NAMALWA (cell line): ENCODE measurements at regions not wholly inside any gene's neighbourhood (a gene's known extent, or its start where the extent isn't known, plus 50 kb on each side); places are given as distances from the start of the nearest gene placed in this dataset.
A peak's percentile ranks its signal among the peaks of the same experiment; 100 is the strongest.

ENCODE experiments used
- DNase-seq: peaks from one replicate; pipeline ENCODE4 v3.0.0-alpha.2; 2015; ENCODE audit warnings: low spot score

DNA sequence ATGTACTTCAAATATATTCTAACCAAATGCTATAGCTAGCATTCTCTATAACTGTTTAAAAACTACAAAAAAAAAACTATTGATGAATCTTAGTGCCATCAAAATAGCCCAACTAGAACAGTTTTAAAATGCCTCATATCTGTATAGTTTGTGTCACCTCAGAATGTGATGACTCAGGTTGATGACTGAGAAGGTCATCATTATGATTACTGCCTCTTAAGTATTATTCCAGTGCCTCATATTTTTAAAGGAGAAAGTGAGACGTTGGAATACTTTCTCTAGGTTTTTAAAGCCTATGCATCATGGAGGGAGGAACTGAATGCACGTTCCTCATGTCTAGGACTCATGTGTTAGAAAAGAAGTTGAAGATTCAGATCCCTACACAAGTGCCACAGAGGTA, 88.2 kb downstream of the TMA16 start:
- DNase-seq = no peak

DNA sequence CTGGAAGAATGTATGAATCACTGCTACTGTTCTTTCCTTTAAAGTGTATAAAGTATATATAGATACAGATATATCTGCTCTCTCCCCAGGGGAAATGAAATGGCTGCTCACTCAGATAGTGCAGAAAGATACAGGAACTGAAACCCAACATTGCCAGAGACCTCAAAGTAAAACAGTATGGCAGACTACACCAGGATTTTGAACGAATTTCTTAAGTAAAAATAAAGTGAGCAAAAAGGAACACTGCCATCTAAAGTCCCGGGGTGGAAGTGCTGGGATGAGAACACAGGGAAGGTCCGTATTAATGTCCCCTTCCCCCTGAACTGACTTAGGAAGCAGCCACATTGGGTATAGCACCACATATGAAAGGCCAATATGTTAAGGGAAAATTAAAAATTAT, 93.4 kb downstream of the TMA16 start:
- peak; percentile 91 for DNase-seq

DNA sequence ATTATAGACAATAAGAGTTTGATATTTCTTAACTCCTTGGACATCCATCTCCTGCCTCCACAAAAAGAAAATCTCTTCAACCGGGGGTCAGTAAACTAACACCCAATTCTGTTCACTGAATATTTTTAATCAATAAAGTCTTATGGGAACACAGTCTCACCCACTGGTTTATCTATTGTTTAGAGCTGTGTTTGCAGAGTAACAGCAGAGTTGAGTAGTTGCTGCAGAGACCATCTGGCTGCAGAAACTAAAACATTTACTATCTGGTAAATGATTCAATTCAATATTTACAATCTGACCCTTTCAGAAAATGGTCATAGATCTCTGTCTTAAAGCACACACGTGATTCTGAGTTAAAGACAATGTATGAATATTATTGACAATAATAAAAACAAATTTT, 94.0 kb downstream of the TMA16 start:
- DNase-seq = no peak

DNA sequence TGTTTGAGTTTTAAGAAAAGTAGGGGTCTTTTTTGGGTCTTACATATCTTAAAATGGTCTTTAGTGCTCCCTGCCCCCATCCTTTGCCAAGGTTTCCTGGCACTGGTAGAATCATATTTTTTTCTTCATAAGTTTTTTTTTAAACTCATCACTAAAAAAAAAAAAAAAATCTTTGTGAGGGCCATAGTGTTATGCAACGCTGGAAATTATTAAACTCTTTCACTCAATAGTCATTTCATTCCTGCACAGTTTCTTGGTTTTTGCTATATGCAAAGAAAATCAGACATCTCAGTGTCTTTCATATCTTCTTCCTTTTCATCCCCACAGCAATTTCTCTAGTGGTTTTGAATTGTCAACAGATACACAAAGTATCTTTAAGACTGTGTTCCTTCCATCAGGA, 95.6 kb downstream of the TMA16 start:
- DNase-seq = peak; percentile 19

DNA sequence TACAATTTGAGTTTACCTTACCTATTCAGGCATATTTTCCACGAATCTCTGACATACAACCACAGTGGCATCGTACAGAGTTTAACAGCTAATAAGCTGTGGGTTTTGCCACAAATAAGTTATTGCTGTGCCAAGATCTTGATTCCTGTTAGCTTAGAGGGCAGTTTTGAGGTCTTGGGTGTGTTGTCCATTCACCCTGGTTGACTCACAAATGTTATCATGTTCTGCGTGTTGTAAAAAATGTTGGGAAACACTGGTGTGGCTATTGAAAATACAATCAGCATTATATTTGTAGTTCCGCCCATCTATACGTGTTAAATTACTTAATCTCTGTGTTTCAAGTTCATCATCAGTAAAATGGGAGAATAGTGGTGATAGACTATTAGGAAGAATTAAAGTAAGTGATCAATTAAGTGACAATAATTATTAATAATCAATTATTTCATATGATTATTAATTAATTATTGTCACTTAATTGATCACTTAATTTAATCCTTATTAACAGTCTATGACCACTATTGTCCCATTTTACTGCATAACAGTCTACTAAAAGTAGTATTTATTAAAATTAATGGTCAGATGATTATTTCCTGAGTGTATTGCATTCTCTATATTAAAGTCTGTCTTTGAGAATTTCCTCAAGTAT, 96.3 kb downstream of the TMA16 start:
- DNase-seq = no peak

DNA sequence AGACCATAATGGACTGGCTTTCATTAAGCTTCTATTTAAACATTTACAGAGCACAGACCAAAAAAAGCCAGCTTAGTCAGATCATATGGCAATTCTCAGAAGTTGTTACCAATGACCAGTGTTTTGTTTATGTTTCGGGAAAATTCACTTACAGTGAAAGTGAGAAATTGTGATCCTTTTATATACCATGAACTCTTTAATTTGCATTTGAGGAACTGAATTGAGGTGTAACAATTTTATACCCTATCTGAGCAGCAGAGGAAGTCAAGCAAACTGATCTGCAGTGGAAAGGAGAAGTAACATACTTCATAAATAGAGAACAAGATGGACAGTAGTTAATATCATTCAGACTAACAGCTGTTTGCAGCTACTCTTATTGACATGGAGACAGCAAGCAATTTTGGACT, 97.1 kb downstream of the TMA16 start:
- DNase-seq = peak; percentile 89

DNA sequence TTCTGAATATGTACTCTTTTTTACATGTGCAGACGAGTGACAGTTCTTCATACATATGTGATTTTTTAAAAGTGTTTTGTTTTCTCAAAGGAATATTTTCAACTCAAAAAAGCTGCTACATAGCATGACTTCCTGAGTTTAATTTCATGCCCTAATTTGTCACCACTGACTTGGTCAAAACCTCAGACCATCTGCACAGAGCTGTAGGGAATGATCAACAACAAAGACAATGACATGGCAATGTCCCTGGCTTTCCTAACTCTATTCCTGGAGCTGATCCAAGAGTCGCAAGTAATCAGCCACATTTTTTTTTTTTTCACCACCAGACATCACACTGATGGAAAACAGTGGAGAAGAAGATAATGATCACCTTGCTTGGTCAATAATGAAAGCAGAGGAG, 97.7 kb downstream of the TMA16 start:
- peak; percentile 42 for DNase-seq

DNA sequence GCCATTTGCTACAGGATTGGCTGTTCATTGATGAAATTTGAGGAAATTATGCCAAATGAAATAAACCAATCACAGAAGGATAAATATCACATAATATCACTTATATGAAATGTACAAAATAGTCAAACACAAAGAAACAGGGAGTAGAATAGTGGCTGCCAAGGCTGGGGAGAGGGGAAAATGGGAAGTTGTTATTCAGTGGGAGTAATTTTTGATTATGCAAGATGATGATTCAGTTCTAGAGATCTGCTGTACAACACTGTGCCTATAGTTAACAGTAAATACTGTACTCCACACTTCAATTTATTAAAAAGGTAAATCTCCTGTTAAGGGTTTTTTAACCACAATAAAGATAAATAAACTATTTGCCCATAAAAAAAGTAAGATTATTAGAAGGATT, 101.1 kb downstream of the TMA16 start:
- no peak for DNase-seq

DNA sequence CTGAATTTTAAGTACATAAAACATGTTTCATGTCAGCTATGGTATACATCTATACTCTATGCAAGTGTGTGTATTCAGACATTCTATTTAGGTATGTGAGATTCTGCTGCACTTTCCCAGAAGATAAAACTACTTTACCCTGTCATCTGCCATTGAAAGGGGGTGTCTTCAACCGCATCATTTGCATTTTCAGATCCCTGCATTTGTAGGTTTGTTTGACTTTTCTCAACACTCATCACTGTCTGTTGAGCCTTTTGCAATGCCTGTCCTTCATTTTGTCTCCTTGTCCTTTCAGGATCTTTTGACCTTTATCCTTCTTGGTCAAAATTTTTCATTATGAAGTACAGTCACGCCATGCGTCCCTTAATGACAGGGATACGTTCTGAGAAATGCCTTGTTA, 103.5 kb downstream of the TMA16 start:
- DNase-seq = peak; percentile 76

DNA sequence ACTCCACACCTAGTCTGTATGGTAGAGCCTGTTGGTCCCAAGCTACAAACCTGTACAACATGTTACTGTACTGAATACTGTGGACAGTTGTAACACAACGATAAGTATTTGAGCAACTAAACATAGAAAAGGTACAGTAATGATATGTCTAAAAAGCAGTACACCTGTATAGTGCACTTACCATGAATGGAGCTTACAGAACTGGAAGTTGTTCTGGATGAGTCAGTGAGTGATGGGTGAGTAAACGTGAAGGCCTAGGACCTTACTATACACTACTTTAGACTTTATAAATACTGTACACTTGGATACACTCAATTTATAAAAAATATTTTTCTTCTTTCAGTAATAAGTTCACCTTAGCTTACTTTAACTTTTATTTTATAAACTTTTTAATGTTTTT, 104.0 kb downstream of the TMA16 start:
- no peak for DNase-seq

DNA sequence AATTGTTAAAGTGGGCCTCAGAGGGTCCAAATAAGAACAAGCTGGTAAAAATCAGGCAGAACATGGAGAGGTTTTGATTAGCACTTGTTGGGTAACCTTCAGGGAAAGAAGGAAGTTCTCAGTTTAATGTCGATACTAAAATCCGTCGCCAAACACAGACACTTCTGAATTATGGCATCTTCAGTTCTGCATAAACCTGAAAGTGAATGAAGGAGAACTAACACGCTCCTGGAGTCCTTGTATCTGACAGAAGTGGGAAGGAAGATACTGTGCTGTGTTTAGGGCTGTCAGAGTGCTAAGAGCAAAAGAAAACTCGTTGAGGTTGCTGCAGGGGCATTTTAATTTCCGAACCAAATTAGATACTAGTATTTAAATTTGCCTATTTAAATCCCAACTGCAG, 106.2 kb downstream of the TMA16 start:
- peak; percentile 59 for DNase-seq

DNA sequence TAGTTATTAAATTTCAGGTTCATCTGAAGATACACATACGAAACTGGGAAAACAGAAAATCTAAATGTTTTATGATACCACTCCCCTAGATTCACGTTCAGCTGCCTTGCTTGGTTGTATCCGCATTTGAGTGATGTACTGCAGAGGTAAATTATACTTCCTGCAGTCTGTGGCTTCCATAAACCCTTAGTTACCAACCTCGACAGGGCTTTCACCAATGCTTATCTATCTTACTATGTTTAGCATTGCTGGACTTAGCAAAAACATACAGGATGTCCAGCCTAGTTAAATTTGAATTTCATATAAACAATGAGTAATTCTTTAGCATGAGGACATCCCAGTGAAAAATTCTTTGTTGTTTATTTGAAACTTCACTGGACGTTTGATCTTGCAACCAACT, 108.8 kb downstream of the TMA16 start:
- peak; percentile 24 for DNase-seq

DNA sequence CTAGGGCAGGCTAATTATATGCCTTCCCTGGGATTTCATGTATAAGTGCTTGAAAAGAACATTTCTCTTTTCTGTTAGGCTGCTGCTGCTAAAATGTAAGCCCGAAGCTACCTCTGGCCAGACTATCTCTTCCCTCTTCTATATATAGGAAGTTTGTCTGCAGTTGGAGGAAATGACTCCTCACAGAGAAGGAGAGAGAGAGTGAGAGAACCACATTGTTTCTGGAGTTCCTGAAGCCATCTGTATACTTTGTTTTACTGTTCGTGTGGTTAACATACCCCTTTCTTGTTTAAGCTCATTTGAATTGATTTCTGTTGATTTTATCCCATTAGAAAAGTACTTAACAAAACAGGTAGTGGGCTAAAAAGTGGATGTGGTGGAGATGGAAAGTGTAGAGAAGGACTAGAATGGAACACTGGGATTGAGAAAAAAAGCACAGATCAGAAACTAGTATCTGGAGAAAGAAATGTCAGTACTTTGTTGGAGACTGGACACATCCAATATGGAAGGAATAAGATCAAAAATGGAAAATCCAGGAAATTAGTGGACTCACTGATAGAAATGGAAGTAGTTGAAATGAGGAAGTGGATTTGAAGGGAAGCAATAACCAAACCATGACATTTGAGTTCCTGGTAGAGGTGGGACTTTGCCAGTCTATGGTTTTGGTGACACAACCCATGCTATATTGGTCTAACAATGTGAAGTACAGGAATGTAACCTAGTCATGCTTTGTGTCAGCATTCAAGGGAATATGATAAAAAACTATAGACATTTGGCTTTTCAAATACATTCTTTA, 112.6 kb downstream of the TMA16 start:
- peak; percentile 19 for DNase-seq

DNA sequence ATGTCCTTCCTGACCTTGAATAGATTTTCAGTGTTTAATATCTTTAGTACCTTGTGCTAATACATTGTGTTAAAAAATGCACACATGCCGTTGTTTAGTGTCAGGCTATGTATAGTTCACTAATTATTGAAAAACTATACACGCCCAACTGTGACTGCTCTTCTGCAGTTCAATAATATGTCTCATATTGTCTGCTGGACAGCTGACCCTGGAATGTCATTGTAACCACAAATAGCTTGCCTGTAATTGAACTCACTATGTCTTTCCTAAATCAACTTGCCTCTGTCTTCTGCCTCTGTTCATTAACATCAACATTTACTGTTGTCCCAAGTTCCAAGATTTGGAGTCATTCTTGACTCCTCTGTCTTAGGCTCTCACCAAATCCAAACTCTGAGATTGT, 114.5 kb downstream of the TMA16 start:
- no peak for DNase-seq

DNA sequence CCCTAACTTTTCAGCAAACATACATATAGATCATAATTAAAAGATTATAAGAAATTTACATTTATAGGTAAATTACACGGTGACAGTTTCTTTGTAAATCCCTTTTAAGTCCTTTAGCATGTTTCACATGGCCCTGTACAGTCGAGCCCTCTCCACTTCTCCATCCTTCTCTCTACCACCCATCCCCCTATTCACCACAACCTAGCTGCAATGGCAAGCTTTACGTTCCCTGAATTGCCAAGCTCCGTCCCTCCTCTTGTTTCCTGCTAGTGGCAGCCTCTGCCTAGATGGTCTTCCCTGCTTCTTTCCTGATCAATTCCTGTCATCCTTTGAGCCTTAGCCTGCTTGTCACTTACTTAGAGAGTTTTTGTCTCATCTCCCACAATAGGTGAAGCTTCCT, 116.2 kb downstream of the TMA16 start:
- DNase-seq = peak; percentile 34

DNA sequence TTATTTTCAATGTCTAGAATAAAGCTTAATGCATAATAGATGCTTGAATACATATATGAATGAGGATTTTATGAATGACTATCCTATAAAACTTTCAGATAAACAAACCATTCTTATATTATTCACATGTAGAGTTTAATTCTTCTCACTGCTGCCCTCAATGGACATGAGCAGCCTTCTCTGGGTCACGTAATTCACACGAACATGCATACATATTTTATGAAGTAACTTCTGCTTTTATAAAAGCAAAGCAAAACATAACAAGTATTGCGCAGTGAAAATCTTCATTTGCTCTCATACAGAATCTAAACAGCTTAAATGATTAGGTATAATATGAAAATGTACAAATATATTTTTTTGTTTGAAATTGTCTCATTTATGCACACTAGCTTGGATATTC, 116.7 kb downstream of the TMA16 start:
- peak; percentile 77 for DNase-seq

DNA sequence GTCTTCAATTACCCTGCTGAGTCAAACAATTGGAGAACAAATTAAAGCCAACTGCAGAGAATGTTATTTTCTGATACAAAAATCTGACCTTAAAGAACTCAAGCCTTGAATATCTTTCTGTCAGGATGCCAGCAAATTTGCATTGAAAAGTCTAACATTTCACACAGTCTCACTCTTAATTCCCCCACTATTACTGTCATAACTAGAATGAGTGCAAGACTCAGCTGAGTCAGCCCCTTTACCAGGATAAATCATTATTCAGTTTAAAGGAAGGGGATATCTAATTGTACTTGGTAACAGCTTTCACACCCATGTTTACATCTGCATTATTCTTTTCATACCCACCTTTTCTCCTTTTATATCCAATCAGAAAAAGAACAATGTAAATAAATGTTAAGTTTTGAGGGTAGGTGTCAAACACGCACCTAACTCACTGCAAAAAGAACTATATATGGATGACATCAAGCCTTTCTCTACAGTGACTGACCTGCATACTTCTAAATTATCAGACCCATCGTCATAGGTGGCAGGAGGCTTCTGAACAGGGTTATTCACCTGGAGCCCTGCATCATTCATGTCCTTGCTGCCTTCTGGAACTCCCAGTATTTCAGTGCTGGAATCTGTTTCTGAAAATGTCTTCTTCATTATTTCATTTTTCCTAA, 117.4 kb downstream of the TMA16 start:
- peak; percentile 71 for DNase-seq

DNA sequence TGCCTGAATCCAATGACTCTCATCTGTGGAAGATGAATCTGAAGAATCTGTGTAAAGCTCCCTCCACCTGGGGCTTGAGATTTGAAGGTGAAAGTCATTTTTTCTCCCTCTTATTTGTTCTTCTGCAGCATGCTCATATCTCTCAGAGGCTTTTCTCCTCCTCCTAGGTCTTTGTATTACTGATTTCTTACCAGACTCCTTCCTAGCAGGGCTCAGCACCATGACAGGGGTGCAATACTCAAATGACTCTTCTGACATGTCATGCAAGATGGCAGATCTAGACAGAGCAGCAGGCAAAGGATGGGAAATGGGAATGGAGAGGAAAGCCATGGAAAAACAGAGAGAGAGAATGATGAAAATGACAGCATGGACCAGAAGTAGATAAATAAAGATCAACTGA, 118.3 kb downstream of the TMA16 start:
- peak; percentile 38 for DNase-seq

DNA sequence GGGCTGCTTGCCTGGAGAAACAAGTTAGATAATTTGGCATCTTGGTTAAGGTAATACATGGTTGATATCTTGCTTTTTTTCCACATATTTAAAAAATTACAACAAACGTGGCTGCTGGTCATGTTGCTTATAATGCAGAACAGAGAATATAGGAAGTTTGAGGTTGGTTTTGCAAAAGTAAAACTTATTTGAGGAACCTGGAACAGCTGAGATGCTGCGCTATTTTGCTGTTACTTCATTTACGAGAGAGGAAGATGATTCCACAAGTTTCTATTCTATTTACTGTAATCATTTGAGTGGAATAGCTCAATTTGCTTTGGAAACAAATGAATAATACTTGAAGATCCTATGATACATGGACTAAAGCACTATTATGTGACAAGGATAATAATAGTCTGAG, 118.9 kb downstream of the TMA16 start:
- peak; percentile 49 for DNase-seq

DNA sequence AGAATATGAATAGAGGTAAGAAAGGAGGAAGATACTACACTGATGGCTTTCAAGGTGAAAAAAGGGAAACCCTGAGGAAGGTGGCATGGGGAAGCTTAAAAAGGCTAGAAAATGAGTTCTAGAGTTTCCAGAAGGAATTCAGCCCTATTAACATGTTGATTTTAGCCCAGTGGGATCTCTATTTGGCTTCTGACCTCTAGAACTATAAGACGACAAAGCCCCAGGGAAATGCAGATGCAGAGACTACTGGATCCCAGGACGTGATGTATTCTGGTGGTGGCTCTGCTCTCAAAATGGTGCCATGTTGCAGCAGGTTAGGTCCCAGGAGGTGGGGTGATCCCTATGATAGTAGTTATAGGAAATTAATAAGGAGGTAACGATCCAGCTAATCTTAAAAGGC, 120.4 kb downstream of the TMA16 start:
- no peak for DNase-seq

DNA sequence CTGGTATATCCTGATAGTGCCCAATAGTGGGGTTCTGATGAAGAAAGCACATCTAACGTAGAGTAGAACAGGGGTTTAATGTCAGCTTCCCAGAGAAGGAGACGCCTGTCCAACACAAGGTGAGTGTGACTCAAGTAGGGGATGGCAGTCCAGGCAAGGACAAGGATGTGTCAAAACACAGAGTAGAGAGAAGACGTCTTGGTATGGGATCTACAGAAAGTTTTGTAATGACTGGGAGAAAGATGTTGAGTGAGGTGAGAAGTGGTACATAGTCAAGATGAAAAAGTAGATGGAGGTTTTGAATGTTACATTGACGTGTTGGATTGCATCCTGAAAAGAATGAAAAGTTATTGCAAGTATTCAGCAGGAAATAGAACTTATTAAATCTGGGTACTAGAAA, 124.4 kb downstream of the TMA16 start:
- DNase-seq = no peak

DNA sequence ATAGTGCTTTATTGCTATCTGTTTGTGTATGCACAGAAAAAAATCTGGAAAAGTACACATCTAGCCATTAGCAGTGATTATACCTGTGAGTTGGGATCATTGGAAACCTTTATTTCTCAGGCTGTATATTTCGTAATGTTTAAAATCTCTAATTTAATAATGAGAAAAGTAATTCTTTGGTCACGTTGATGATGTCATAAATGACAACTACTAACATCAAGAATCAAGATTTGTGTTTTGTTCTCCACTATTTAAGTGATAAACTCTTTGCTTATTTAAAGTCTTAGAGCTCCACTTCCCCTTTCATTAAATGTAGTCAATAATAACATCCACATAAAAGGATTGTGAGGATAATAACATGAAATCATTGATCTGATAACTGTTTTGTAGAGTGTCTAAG, 126.2 kb downstream of the TMA16 start:
- DNase-seq = no peak

DNA sequence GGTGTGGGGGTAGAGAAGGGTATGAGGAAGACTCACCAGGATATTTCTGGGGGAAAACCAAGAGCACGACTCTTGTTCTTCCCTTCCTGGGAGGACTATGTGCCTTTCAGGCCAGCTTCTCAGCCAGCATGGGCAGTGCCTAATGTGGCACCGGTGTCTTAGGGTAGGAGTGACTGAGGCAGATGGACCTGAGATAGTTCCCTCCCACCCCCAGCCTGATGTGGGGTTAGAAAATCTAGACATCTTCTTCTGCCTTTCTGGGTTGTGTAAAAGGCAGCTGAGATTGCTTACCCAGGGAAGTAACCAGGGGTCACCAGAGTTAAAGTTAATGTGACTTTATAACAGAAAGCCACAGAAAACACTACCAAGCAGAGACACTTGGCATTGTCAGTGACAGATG, 127.3 kb downstream of the TMA16 start:
- no peak for DNase-seq
